ENCODE measurements at regions not wholly inside any gene's neighbourhood (a gene's known extent, or its start where the extent isn't known, plus 50 kb on each side); places are given as distances from the start of the nearest gene placed in this dataset.
"Not testable (repeated sequence)": the region's sequence is repeated elsewhere in the genome, so short reads cannot be mapped to it uniquely, and the experiment has no call there.

DNA sequence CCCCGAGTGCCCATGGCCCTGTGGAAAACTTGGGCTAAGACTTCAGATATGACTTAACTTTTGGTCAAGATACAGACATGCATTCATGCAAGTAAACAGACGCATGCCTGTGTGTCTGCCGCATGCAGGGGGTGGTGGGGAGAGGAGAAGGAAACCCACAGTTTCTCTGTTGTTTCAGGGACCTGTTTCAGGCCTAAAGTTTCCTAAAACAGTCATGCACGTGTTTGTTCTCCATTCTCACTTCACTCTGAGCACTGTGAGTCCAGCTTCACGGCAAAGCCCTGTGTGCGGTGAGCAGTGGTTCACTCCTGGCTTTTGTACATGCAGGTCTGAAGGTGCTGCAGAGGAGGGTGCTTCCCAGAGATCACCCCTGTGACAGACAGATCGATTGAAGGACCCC is 158.7 kb downstream of the FOXL1 start:
- DNase-seq (ENCODE audit: extremely low read depth, low read depth): no peak

DNA sequence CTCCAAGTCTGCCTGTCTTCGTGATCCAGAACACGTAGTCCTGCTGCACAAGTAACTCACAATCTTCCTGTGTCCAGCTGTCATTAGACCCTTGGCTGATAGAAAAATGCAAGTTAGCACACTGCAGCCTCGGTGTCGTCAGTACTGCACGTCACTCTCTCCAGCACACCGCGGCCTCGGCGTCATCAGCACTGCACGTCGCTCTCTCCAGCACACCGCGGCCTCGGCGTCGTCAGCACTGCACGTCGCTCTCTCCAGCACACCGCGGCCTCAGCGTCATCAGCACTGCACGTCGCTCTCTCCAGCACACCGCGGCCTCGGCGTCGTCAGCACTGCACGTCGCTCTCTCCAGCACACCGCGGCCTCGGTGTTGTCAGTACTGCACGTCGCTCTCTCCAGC is 160.0 kb downstream of the FOXL1 start:
- DNase-seq (ENCODE audit: extremely low read depth, low read depth): not testable (repeated sequence)

DNA sequence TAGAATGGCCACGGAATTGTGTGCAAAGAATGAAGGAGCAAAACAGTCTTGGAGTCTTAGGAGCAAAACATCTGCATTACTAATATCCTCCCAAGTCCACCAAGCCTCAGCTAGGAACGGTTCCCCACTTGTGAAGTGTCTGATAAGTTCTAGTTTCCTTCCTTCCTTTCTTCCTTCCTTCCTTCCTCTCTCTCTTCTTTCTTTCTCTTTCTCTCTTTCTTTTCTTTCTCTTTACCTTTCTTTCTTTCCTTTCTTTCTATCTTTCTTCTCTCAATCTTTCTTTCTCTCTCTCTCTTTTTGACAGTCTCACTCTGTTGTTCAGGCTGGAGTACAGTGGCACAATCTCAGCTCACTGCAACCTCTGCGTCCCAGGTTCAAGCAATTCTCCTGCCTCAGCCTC is 160.8 kb downstream of the FOXL1 start:
- no peak for DNase-seq (ENCODE audit: extremely low read depth, low read depth)

DNA sequence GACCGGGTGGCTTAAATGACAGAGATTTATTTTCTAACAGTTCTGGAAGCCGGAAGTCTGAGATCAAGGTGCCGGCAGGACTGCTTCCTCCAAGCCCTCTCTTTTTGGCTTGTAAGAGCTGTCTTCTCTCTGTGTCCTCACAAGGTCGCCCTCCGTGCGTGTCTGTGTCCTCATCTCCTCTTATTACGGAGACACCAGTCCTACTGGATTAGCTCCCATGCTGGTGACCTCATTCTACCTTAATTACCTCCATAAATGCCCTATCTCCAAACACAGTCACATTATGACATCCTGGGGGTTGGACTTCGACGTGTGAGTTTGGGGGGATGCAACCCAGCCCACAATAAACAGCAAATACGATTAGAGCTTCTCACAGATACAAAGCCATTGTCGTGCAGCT is 161.5 kb downstream of the FOXL1 start:
- no peak for DNase-seq (ENCODE audit: extremely low read depth, low read depth)

DNA sequence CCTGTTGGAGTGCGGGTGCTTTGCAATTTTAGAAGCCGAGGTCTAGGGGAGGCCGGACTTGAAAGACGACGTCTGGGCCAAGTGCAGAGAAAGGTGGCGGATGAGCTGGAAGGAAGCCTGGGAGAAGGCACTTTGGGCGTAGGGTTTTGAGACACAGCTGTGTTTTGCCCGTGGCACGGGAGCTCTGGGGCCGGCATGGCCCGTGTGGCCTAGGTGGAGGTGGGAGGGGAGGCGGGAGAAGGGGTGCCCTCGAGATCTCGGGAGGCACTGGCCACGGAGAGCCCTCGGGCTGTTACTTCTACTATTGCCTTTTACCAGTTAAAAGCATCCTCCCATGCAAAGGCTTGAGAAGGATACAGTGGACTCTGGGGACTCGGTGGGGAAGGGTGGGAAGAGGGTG is 161.9 kb downstream of the FOXL1 start:
- no peak for DNase-seq (ENCODE audit: extremely low read depth, low read depth)

DNA sequence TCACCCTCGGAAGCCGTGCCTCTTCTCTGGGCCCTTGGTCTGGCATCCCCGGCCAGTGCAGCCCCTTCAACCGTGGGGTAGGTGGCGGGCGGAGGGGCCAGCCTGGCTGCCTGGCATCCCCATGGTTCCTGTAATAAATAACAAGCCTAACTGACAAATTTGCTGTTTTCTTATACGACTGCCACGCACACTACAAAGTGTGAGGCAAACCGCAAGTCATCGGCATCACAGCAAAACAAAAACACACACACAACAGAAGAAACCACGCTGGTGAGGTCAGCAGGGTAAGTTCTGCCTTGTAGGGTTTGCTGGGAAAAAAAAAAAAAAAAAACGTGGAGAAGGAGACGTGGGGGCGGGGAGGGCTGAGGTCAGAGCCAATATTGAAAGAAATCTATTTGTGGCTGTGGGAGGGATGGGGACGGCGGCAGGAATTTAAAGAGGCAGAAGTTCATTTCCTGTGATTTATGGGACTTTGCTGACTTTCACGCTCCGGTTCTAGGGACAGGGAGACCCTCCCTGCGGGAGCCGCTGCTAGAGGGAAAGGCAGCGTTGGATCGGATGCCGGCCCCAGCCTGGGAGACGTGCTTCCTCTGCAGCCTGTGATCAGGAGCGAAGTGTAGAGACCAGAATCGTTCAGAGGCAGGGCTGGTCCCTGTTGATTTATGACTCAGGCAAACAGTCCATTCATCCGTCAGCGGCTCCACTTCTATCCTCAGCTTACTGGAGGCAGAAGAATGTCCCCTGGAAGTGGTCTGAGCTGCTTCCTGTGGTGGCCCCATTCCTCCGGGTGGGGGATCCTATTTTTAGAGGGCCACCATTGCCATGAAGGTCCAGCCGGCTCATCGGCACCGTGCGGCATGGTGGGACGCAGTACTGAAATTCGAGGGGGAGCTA is 162.8 kb downstream of the FOXL1 start:
- peak; percentile 37 for DNase-seq (ENCODE audit: extremely low read depth, low read depth)

DNA sequence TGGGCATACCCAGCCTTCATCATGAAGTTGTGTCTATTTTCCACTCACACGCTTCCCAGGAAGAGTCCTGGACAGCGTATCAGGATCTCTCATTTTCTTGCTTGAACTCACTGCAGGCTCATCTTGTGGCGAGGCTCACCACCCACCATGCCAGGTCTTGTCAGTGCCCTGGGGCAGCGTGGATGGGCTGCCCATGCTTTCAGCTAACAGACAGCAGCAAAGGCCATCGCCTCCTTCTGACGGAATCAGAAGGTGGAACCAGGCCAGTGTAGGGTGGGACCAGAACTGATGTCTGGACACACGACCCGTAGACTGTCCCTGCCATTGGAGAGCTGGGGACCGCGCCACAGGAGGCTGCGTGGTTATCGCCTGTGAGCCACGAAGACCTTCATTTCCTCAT is 169.4 kb downstream of the FOXL1 start:
- no peak for DNase-seq (ENCODE audit: extremely low read depth, low read depth)

DNA sequence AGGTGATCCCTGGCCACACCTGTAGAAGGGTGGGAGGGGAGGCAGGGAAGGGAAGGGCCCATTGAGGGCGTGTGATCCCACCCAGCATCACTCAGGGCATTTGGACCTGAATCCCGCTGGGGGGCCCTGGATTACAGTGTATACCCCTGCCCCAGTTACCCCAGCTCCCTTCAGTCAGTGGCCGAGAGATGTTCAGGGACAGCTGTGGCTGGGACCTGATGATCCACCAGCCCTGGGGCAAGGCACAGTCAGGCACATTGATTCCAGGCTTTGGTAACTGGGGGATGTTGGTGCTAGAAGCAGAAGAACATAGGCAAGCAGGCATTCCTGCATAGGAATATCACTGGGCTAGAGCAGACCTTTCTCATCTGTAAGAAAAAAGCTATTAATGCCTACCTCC is 170.3 kb downstream of the FOXL1 start:
- no peak for DNase-seq (ENCODE audit: extremely low read depth, low read depth)

DNA sequence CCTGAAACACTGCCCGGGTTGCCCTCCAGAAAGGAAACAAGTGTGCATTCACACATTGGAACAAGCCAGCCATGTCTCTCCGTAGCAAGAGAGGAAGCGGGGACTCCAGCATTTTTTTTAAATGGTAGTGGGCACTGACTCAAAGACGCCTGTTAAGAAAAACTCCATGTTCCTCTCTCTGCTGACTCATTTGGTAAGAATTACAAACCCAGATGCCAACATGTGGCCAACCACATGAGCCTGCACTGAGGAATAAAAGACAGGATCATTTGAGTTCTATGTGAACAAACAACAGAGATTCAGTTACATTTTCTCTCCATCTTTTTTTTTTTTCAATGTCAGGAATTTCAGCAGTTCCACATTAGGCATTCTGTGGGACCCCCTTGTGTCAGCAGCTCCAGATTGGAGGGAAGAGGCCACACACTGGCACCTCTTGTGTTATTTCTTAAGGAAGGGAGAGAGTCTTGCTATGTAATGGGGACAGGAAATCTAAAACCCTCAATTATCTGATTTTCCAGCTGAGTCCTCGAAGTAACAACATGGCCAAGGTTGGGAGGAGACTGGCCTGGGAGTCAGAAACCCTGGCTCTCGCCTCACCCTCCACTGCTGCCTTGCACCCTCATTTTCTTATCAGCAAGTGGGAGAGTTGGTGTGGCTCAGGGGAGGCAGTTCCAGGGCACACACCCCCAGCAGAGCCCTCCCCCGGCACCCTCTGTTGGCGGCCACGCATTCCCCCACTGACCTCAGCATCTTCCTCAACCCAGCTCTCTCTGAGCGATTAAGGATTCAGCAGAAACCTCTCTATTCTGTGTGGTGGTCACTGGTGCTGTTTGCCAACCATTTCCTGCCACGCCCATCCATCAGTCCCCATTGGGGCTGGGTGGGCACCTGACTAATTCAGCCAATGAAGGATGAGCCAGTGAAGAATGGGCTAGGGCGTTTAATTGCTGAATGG is 173.0 kb downstream of the FOXL1 start:
- DNase-seq (ENCODE audit: extremely low read depth, low read depth): peak; percentile 8

DNA sequence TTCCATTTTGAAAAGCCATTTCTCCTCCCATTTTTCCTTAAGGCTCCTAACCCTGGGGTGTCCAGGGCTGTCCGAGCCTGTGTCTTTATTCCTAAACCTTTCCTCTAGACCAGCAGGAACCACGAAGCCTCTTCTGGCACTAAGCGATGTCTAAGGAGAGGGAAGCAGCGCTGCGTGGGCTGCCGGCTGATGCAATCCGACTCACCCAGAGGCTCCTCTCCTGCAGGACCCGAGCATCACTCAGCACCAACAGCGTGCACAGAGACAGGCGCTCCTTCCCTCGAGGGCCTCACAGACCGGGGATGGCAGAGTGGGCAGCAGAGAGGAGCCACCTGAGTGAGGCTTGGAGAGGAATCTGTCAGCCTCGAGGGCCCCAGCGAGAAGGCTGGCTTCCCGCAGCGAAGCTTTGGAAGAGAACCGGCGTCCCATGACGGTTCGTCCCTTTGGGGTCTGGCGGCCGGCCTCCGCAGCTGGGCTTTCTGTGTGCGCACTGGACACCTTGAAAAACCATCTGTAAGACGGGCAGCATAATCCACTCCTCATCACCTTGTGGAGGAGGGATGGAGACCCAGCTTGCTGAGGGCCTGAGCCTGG is 174.3 kb downstream of the FOXL1 start:
- DNase-seq (ENCODE audit: extremely low read depth, low read depth): no peak

DNA sequence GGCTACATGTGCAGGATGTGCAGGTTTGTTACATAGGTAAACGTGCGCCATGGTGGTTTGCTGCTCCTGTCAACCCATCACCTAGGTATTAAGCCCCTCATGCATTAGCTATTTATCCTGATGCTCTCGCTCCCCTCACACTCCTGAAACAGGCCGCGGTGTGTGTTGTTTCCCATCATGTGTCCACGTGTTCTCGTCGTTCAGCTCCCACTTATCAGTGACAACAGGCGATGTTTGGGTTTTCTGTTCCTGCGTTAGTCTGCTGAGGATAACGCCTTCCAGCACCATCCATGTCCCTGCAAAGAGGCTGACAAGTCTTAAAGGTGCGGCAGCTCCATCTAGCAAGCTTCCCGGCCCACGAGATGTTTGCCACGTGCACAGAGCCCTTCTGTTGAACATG is 175.1 kb downstream of the FOXL1 start:
- no peak for DNase-seq (ENCODE audit: extremely low read depth, low read depth)

DNA sequence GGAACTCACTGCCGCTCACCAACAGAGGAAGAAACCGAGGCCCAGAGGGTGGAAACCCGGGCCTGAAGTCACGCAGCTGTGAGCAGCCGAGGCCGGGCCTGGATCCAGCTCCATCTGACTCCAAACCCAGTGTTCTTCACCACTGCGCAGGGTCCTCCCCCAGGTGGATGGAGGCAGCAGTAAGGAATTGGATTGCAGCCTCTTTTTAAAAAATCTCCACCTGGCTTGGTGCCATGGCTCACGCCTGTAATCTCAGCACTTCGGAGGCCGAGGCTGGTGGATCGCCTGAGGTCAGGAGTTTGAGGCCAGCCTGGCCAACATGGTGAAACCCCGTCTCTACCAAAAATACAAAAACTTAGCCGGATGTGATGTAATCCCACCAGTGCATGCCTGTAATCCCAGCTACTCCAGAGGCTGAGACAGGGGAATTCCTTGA is 177.2 kb downstream of the FOXL1 start:
- DNase-seq (ENCODE audit: extremely low read depth, low read depth): no peak

DNA sequence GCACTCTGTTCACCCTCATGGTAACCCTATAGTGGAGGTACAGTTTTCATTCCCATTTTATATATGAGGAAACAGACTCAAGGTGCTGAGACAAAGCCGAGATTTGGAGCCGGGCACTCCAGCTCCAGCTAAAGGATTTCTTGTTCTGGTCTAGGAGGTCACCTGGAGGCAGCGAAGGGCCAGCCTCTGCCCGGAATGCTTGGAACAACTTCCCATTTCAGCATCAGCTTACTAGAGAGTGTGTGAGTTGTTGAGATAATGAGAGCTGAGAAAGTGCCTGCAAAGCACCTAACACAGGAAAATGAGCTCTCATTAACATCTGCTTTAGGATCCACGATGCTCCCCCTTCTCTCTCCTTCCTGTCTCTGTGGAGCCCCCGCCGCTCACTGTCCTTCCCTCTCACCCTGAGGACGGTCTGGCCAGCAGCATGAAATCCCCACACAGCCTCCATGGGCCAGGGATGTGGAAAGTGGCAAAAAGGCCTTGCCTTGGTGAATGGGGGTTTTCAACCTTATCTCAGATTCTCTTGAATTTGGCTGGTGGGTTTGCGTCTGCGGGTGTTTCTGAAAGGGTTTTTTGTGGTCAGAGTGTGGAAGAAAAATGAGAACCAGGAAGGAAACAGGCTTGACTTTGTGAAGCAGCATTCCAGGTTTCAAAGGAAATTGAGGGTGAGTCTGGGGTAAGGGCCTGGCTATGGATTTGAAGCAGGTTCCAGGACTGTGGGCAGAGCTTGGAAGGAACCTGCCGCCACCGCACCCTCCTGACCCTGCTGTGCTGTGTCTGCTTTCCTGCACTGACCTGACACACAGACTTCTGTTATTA is 178.7 kb downstream of the FOXL1 start:
- no peak for DNase-seq (ENCODE audit: extremely low read depth, low read depth)

DNA sequence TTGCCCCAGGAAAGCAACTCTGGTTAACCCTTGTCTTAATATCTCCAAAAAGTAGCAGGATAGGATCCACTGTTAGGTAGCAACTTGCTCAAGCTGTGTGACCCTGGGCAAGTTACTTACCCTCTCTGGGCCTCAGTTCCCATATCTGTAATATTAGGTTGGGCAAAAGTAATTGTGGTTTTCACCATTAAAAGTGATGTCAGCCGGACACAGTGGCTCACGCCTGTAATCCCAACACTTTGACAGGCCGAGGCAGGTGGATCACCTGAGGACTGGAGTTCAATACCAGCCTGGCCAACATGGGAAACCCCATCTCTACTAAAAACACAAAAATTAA is 179.3 kb downstream of the FOXL1 start:
- no peak for DNase-seq (ENCODE audit: extremely low read depth, low read depth)

DNA sequence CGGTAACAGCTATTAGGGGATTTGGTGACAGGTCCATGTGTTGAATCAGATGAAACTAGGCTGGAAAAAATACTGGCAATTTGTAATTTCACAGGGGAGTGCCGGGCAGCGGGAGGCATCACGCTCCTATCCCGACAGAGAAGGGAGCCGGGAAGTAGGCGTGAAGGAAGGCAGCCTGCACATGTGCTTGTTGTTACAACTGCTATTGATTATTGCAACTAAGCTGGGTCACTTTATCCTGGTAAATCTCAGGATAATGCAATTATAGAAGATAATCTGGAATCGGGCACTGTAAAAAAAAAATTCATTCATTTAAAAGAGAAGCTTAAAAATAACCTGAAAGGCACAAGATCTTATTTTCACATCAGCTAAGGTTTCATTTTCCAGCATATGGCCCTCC is 180.6 kb downstream of the FOXL1 start:
- DNase-seq (ENCODE audit: extremely low read depth, low read depth): no peak

DNA sequence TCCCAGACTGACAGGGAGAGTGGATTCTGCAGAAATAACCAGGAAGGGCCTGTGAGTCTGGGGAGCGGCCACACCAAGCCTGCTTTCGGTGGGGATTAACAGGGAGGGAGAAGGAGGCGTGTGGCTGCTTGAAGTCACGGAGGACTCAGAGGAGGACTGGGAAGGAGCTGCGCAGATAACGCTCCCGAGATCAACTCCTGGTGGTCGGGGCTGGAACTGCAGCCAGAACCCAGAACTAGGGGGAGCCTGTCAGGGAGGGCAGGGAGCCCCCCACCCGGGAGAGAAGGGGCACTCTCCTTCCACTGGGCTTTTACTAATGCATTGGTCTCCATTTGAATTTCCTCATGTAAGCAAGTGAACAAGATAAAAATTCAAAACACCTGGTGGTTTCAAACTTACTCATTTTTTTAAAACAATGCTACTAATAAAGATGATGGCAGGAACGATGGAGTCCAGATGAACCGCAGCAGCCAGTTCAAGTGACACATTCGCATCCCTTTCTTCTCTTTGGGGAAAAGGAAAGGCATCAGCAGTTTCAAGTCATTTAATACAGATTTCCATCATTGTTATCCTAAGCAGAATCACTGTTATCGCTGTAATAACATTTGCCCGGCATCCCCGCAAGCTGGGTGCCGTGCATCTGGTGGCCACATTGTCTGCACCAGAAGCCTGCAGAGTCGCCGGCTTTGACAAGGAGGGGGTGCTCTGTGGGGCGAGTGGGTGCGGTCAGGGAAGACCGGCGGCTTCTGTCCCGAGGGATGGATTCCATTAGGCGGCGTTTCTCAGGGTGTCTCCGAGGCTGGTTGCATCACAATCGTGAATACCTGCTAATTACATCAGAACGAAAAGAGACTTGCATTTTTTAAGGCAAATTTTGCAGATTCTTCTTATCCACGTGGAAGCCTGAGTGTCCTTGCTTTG is 183.0 kb downstream of the FOXL1 start:
- peak; percentile 64 for DNase-seq (ENCODE audit: extremely low read depth, low read depth)

DNA sequence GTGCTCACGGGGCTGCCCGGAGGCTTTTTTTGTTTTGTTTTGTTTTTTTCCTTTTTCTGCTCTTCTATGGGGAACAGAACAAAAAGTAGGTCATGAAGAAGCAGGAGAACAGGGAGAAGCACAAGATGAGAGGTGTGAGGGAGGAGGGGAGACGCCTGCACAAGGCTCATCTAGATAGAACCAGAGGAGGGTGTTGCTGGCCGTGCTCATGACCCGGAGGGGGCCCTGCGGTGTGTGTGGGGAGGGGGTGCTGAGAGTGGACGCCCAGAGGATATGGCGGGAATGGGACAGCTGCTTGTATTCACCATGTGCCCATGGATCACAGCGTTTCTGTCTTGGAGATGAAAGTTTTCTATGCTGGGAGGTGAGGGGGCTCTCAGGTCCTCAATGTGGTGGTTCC is 183.7 kb downstream of the FOXL1 start:
- no peak for DNase-seq (ENCODE audit: extremely low read depth, low read depth)

DNA sequence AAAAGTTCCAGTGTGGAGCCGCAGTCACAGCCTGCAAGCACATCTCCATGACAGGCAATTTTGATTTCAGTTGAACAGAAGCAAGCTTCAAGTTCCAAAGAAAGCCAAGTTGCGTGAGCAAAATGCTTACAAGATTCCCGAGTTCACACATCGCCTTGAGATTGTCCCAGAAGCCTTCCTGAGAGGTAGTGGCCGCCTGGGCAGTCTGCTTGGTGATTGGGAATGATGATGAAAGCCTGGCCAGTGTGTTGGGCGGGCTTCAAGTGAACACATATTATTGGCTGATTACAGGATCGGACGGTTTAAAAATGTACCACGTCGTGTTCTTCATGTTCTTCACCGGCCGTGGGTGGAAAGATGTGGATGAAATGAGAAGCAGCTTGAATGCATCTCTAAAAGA is 185.5 kb downstream of the FOXL1 start:
- no peak for DNase-seq (ENCODE audit: extremely low read depth, low read depth)

DNA sequence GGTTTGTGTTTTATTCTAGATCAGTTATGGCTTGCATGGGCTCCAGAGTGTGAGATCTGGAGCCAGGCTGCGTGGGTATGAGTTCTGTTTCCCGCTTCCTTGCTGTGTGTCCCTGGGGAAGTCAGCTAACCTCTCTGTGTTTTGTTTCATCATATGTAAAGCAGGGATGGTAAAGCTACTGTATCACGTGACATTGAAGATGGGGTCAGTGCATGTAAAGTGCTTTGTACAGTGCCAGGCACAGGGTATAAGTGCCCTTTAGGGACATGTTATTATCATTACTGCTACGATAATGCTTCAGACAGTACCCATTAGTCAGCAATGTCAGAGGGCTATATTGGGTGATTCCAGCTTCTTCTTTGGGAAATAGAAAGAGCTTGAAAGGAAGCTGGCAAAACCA is 186.2 kb downstream of the FOXL1 start:
- no peak for DNase-seq (ENCODE audit: extremely low read depth, low read depth)
